ENCODE measurements at regions not wholly inside any gene's neighbourhood (a gene's known extent, or its start where the extent isn't known, plus 50 kb on each side); places are given as distances from the start of the nearest gene placed in this dataset.
A peak's percentile ranks its signal among the peaks of the same experiment; 100 is the strongest.
"Not testable (repeated sequence)": the region's sequence is repeated elsewhere in the genome, so short reads cannot be mapped to it uniquely, and the experiment has no call there.

- DNase-seq, result not testable (repeated sequence)
Measured at GRCh38 chr2:36157093-36157492, 198.5 kb upstream of the CRIM1 start.

- DNase-seq, result no peak
Measured at GRCh38 chr2:36147670-36148390, 207.7 kb upstream of the CRIM1 start.

GRCh38 chr2:36146765-36147164 is 208.8 kb upstream of the CRIM1 start:
- no peak for DNase-seq

GRCh38 chr2:36140391-36140790 is 215.2 kb upstream of the CRIM1 start:
- no peak for DNase-seq

- DNase-seq, result no peak
Measured at GRCh38 chr2:36137612-36138011, 218.0 kb upstream of the CRIM1 start.

GRCh38 chr2:36134281-36134680 is 221.3 kb upstream of the CRIM1 start:
- DNase-seq, result no peak

- peak; percentile 18 for DNase-seq
Measured at GRCh38 chr2:36128359-36128758, 227.2 kb upstream of the CRIM1 start.

- DNase-seq, result peak; percentile 17
Measured at GRCh38 chr2:36125702-36126101, 229.9 kb upstream of the CRIM1 start.

- DNase-seq, result no peak
Measured at GRCh38 chr2:36123995-36124394, 231.6 kb upstream of the CRIM1 start.

- DNase-seq, result no peak
Measured at GRCh38 chr2:36097022-36097421, 258.6 kb upstream of the CRIM1 start.

- not testable (repeated sequence) for DNase-seq
Measured at GRCh38 chr2:36091844-36092741, 263.5 kb upstream of the CRIM1 start.

GRCh38 chr2:36088716-36089328 is 266.8 kb upstream of the CRIM1 start:
- DNase-seq, result no peak

GRCh38 chr2:36087344-36087743 is 268.2 kb upstream of the CRIM1 start:
- no peak for DNase-seq

- no peak for DNase-seq
Measured at GRCh38 chr2:36079793-36080192, 275.8 kb upstream of the CRIM1 start.

- no peak for DNase-seq
Measured at GRCh38 chr2:36074008-36074407, 281.6 kb upstream of the CRIM1 start.

- no peak for DNase-seq
Measured at GRCh38 chr2:36071698-36072097, 283.9 kb upstream of the CRIM1 start.

GRCh38 chr2:36069074-36069473 is 286.5 kb upstream of the CRIM1 start:
- no peak for DNase-seq

- DNase-seq, result no peak
Measured at GRCh38 chr2:36068086-36068485, 287.5 kb upstream of the CRIM1 start.

GRCh38 chr2:36060133-36060532 is 295.4 kb upstream of the CRIM1 start:
- DNase-seq, result no peak

GRCh38 chr2:36059691-36060090 is 295.9 kb upstream of the CRIM1 start:
- DNase-seq, result no peak

GRCh38 chr2:36058953-36059352 is 296.6 kb upstream of the CRIM1 start:
- no peak for DNase-seq

GRCh38 chr2:36058076-36058475 is 297.5 kb upstream of the CRIM1 start:
- no peak for DNase-seq

GRCh38 chr2:36052819-36053218 is 302.8 kb upstream of the CRIM1 start:
- DNase-seq, result no peak

GRCh38 chr2:36044411-36044810 is 311.2 kb upstream of the CRIM1 start:
- peak; percentile 36 for DNase-seq

Data from retina (tissue), 1 donor.